HG02970 (cell line): ENCODE measurements at regions not wholly inside any gene's neighbourhood (a gene's known extent, or its start where the extent isn't known, plus 50 kb on each side); places are given as distances from the start of the nearest gene placed in this dataset.

Source experiments
- ATAC-seq: cut with Tn5 transposase; IDR thresholded peaks from one replicate; pipeline ENCODE4 v1.9.1; 2021; ENCODE audit warnings: mild to moderate bottlenecking, moderate library complexity, moderate number of reproducible peaks; ENCODE audit not compliant: unreplicated experiment, low FRiP score

DNA sequence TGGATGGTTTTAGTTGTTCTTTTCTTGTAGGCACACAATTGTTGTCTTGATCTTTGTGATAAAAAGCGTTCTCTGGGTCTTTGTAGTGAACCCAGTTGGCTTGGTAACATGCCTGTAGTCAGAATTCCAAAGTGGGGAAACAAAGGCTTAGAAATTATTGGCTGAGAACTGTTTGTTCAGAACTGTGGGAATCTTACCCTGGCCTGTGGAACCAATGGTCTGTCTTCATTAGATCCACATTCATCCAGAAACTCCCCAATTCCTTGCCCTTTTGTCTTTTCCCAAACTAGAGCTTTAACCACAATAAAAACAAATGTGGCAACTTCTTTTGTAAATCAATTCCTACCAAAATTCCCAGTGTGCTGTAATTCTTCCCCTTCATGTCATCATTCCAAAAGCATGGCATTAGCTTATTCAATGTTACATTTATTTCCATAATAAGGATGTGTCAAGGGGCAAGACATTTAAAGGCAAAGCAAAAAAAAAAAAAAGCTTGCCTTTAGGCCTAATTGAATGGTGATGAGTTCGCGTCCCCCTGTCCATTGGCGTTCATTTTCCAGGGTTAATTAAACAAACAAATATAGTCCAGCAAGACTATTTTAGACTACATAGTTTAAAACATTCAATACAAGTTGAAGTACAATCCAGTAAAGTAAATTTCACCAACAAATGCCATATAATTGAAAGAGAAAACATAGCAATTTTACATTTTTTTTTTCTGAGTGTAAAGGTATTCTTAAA, 249.8 kb upstream of the ZNF608 start:
- no peak for ATAC-seq

GRCh38 chr5:124996764-124997077, 250.3 kb upstream of the ZNF608 start:
- no peak for ATAC-seq

DNA sequence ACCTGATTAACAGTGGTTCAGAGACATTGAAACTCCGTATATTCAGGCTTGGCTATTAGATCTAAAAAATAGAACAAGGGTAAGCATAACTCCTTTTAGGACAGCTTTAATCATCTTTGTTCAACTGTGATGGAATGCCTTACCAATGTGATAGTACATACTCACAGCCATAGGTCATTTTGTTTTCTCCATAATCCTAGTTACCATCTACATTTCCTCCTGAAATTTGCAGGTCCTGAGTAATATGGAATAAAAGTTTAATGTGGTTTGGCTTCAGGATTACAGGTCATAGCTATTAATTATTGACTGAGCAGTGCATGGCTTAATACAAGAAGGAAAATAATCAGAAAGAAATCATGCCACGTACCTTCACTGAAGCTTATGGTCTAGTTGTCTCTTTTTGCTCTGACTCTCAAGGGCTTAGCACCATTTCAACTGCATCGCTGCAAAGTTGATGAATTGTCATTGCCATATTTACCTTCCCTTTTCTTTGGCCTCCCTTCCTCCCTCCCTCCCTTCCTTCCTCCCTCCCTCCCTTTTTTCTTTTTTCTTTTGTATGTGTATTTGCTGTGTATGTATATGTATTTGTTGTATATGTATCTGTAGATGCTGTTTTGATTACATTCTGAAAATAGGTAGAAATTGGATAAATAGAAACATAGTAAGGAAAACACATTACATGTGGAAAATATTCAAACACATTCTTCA, 250.9 kb upstream of the ZNF608 start:
- no peak for ATAC-seq

DNA sequence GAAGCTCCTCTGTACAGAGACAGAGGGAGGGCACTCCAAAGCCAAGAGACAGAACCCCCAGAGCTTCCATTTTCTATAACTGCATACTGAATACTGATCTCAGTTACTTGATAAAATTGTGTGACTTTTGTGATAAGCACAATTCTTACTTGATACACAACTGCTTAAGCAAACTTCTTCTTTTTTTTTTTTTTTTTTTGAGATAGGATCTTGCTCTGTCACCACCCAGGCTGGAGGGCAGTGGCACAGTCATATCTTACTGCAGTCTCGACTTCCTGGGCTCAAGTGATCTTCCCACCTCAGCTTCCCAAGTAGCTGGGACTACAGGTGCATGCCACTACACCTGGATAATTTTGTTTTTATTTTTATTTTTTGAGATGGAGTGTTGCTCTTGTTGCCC, 252.1 kb upstream of the ZNF608 start:
- ATAC-seq: no peak

DNA sequence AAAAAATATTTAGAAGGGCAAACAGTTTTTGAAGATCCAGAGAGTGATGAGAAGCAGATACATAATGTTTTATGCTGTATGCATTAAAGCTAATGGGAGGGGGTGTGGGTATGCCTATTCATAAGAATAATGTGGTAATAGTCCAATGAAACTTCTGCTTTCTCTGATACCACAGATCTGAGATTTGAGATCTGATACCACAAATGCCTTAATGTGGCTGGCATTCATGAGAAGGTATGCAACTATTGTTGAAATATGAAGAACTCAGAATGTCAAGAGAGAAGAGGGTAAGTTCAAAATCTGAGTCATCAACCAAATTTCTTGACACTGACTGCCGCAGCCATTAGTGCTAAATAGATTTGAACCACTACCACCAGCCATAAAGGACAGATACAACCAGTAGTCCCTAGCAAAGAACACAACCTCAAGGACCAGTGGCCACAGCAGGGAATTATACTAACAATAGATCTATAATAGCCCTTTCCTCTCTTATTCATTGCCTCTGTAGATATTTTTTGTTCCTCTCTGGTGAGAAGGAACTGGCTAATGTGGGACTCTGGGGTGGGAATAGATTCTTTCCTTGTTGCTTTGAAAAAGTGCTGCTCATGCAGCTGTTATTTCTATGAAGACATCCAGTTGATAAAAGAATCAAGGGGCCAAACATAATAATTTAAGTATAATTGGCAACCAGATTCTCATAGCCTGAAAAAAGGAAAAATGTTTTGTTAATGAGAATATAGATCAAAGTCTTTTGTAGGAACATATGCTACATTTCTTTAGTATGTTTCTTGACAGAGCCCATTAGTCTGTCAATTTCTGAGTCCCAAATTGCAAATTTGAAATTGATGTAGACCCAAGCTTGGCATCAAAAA, 256.5 kb upstream of the ZNF608 start:
- ATAC-seq: no peak

- ATAC-seq: no peak
Observed at GRCh38 chr5:125004009-125004408, 257.6 kb upstream of the ZNF608 start.

DNA sequence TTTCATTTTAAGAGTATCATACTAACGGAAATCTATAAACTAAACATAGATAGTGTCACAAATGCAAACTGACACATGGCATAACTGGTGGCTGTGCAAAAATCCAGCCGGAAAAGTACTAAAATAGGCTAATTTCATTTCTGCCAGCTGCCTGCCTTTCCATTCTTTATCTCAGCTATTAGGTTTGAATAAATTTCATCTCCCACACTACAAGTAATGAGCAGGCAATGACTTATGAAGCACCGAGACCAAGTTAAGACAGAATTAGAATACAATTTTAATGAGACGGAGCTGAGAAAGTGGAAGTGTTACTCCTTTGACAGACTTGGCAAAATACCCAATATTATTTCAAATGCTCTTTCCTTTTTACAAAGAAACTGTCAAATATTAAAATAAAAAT, 258.8 kb upstream of the ZNF608 start:
- ATAC-seq: no peak

GRCh38 chr5:125006011-125006685, 259.7 kb upstream of the ZNF608 start:
- peak; percentile 56 for ATAC-seq

DNA sequence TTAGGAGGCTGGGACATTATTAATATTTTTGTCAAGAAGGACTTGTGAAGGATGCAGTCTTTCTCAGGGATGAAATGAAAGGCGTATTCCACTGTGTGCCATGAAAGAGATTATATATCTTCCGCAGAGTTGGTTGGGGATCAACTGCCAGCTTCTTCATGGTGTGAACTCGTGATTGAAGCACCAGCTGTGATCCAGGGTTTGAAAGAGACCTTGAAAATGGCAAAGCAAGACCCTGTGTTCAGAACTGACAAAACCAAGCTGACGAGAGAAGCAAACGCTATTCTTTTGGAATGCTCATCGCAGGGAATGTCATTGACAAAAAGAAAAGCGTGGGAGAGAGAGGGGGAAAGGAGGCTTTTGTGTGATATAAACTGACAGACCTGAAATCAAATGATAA, 263.9 kb upstream of the ZNF608 start:
- ATAC-seq: no peak

- ATAC-seq: peak; percentile 56
Observed at GRCh38 chr5:125011014-125011413, 264.6 kb upstream of the ZNF608 start.

DNA sequence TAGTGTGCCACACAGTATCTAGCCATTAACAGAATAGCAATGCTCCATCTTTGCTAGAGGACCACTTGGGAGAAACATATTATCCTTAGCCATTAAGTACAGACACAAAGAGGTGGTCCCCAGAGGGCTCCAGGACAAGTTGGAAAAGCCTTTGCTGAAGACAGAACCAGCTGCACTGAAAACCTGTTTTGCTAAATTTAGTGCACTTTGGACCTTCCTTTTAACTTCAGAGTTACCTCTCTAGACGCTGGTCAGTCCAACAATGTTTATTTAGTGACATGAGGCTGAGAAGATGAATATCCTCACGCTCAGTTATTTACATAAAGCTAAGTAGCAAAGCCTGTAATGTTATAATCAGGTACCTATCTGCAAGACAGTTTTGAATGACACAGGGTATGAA, 265.0 kb upstream of the ZNF608 start:
- peak; percentile 11 for ATAC-seq

- no peak for ATAC-seq
Observed at GRCh38 chr5:125011947-125012346, 265.5 kb upstream of the ZNF608 start.

DNA sequence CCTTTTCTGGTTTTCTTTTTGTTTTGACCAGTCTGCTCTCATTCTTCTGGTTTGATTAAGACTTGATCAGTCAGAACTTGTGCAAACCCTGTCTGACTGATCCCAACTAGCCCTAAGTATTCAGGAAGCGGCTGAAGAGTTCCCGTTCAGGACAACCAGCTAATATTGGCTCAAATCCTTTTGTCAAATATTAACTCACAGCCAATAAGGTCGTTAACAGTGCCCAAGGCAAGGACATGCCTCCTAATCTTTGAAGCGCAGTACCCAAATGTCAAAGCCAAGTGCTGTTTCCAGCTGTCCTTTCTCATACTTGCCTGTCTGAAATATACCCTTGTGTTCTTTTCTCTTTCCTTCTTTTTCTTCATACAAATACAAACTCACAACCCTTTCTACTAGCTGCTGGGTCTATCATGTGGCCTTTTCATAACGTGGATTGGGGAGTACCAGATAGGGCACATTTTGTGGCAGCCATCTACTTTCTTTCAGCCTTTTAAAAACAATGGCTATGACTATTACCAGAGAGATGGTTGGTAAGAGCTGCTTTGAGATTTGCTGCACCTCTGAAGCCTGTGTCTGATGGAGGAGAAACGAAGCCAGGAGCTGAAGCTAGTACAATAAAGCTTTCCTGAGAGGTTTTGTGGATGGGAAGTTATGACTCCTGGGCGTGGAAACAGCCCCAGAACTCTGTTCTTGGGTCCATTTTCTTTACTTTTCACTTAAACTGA, 266.4 kb upstream of the ZNF608 start:
- no peak for ATAC-seq

DNA sequence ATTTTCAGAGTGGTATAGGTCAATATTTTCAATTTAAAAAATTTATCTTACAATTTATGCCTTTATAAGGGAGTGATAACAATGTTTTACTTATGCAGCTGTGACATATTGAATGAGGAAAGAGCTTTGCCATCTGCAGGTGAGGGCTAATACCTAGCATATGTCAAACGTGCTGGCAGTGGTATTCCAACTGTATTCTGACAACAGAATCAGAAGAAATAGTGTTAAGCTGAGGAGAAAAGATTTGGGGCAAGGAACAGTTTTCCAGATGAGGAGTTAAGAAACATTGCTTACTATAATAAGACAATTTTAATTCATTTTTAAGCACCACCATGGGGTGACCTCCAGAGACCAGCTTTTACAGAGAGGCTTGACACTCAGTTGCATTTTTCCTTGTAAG, 267.8 kb upstream of the ZNF608 start:
- no peak for ATAC-seq

DNA sequence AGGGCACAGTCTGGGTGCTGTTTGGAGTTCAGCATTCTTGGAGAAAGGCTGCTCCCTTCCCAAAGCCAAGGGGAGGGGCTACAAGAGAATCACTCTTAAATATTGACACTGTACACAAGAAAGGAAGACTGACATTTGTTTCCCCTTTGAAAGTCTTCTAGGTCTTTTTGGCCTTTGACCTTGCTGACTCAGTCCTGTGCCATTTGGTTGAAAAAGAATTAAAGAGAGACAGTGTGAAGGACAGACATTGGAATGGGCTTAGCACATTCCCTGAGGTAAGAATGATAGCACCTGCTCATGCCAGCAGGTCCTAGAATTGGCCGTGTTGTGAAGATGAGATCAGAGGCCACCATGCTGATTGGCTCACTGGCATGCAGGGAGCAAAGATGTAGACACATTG, 271.4 kb upstream of the ZNF608 start:
- ATAC-seq: no peak

- no peak for ATAC-seq
Observed at GRCh38 chr5:125023673-125024072, 277.2 kb upstream of the ZNF608 start.

DNA sequence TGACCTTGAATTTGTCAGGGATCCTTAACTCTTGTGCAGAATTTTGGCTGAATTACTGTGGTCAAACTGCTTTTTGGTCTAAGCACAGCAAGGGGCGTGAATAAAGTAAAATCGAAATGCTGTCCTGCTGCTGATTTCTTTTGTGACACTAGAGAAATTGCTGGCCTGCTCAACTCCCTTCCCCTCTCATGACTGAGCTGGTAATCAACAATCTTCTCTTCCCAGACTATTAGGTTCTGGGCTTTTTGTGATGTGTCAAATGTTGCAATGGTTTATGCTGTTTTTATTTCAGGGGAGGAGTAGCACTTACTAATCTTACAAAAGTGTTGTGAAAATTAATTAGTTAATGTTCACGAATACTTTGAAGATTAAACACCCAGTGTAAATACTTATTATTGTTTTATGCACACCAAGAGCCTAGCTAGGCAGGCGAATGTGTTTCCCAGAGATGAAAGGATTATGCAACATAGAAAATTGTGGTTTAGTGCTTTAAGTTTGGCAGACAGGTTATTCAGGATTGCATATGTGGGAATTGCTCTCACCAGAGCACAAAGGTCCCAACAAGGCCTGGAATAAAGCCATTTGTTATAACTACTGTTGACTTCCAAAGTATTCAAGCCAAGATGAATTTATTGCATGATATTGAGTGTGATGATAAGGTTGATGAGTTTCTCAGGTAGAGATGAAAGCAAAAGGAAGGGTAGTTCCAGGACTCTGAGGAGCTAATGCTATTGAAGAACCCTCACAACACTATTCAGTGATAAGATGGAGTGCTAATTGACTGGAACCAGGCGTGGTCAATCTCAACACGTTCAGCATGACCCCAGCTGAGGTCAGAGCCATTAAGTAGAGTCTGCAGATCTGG, 280.7 kb upstream of the ZNF608 start:
- no peak for ATAC-seq

- no peak for ATAC-seq
Observed at GRCh38 chr5:125032286-125032685, 285.8 kb upstream of the ZNF608 start.

- ATAC-seq: no peak
Observed at GRCh38 chr5:125033602-125034001, 287.2 kb upstream of the ZNF608 start.
